Omental fat pad (tissue), 3 donors: ENCODE measurements at regions not wholly inside any gene's neighbourhood (a gene's known extent, or its start where the extent isn't known, plus 50 kb on each side); places are given as distances from the start of the nearest gene placed in this dataset.

Experiments used
- ATAC-seq: fragments of 150-250 bp; one replicate; pipeline ENCODE4 v1.9.1; 2016; ENCODE audit warnings: mild to moderate bottlenecking, moderate library complexity; ENCODE audit not compliant: low FRiP score
- DNase-seq: peaks from one replicate; pipeline ENCODE4 v3.0.0-alpha.2; 2019; ENCODE audit warnings: low spot score
- TF ChIP-seq, protein P1 (sequence below), 3 donors: fragments of 450-650 bp; IDR thresholded peaks; one replicate each; pipeline ENCODE4 v1.5.1; 2016 to 2017; ENCODE audit warnings: antibody characterized with exemption in 3 of 3, mild to moderate bottlenecking in 3 of 3, moderate library complexity in 2 of 3

DNA sequence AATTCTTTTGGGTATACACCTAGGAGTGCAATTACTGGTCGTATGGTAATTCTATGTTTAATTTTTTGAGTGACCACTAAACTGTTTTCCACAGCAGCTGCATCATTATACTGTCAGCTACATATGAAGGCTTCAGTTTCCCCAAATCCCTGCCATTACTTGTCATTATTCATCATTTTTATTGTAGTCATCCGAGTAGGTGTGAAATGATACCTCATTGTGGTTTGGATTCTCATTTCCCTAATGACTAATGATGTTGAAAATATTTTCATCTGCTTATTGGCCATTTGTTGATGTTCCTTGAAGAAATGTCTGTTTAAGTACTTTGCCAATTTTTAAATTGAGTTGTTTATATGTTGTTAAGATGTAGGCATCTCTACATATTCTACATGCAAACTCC lies 633.6 kb upstream of the IMPG1 start:
- ATAC-seq (no peak), DNase-seq (no peak)

DNA sequence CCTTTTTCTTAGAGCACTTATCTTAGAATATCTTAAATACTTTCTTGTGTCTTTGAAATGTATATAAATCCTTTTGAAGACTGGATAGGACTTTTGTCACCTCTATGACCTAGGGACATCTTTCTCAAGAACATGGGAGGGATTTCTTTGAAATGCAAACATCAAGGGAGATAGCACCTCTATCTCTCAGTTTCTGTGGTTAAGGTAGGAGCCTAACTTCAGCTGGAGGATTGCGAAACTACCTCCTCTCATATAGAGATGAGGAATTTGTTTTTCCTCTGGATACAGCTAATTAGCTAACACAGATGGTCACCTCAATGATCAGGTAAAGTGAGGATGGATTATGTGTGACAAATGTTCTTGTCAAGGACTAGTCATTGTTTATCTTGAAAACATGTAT lies 631.3 kb upstream of the IMPG1 start:
- TF ChIP-seq, protein P1, sequence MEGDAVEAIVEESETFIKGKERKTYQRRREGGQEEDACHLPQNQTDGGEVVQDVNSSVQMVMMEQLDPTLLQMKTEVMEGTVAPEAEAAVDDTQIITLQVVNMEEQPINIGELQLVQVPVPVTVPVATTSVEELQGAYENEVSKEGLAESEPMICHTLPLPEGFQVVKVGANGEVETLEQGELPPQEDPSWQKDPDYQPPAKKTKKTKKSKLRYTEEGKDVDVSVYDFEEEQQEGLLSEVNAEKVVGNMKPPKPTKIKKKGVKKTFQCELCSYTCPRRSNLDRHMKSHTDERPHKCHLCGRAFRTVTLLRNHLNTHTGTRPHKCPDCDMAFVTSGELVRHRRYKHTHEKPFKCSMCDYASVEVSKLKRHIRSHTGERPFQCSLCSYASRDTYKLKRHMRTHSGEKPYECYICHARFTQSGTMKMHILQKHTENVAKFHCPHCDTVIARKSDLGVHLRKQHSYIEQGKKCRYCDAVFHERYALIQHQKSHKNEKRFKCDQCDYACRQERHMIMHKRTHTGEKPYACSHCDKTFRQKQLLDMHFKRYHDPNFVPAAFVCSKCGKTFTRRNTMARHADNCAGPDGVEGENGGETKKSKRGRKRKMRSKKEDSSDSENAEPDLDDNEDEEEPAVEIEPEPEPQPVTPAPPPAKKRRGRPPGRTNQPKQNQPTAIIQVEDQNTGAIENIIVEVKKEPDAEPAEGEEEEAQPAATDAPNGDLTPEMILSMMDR (IDR thresholded peaks at IDR 0.05): no peak
- ATAC-seq: no peak
- no peak for DNase-seq

More for the DNA sequence above, 633.6 kb upstream of the IMPG1 start:
- TF ChIP-seq, protein P1 (IDR thresholded peaks at IDR 0.05): no peak

DNA sequence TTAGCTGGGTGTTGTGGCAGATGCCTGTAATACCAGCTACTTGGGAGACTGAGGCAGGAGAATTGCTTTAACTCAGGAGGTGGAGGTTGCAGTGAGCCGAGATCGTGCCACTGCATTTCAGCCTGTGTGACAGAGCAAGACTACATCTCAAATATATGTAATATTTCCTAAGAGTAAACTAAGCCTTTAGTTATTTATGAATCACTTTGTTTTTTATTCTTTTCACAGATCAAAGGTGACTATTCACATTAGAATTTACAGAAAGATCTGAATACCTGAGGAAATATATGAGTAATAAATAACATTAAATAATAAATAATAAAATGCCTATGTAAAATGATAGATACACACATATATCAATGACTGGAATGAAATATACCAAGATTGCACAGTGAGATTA lies 630.8 kb upstream of the IMPG1 start:
- no peak for ATAC-seq
- no peak for DNase-seq
- TF ChIP-seq, protein P1 (IDR thresholded peaks at IDR 0.05): no peak

DNA sequence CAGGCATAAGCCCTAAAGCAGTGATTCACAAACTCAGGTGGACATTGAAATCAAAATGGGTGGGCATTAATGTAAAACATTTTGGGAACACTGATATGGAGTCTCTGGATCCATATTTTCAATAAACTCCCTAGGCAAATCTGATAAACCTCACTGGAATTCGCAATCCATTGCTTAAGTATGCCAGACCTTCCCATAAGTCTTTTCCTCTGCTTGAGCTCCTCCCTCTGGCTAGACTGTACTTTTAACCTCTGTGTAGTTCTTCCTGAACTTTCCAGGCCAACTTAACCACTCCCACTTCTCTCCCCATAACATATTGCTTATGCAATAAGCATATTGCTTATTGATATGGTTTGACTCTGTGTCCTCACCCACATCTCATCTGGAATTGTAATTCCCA lies 629.7 kb upstream of the IMPG1 start:
- ATAC-seq: no peak
- TF ChIP-seq, protein P1 (IDR thresholded peaks at IDR 0.05): no peak
- no peak for DNase-seq

DNA sequence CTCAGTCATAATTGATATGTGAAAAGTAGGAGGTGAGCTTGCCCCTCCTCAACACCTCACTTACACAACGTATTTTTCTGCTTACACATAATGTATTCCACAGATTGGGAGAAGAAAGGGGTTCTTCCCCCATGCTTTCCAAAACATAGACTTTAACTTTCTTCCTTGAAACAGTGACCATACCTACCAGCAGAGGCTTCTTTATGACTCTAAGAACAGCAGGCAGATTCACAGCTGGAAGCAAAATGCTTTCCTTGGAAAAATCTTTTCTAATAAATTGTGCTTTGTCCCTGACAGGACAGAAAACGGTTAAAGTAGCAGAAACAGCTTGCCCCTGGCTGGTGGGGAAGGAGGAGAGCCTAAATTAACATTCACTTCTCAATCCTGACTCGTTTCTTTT lies 629.1 kb upstream of the IMPG1 start:
- DNase-seq: no peak
- TF ChIP-seq, protein P1 (IDR thresholded peaks at IDR 0.05): no peak
- no peak for ATAC-seq

DNA sequence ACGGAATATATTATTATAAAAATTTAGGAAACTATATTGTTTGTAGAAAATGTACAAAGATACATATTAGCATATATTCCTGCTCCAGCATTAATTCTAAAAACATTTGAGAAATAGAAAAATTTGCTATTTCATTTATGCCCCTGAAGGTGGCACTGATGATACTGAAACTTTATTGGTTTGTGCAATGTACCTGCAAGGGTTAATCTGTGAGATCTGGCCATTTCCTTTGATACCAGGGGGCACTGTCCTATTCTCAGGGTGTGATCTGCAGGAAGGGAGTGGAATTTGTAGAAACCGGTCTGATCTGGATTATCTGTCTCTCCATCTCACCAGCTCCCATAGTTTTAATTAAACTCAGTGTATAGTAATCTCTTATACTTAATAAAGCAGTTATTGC lies 625.1 kb upstream of the IMPG1 start:
- TF ChIP-seq, protein P1 (IDR thresholded peaks at IDR 0.05): no peak
- DNase-seq: no peak
- no peak for ATAC-seq

DNA sequence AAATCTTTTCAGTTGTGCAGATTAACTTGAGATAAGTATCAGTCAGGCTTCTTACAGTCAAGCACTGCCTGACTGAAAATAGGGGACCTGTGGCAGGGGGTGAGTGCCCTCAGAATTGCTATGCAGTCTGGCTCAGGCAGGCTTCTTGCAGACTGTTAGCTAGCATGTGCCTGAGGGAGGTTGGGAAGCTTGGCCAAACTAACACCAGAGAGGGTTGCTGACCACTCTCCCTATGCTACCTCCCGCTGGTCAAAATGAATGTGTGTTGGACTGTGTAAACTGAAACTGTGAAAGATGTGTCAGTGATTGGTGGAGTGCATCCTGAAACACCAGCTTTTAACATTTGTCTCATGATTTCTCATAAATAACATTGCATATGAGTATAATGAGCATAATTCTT lies 622.3 kb upstream of the IMPG1 start:
- TF ChIP-seq, protein P1 (IDR thresholded peaks at IDR 0.05): no peak
- no peak for DNase-seq
- no peak for ATAC-seq
